Endothelial cell of umbilical vein (primary cell): ENCODE measurements at regions not wholly inside any gene's neighbourhood (a gene's known extent, or its start where the extent isn't known, plus 50 kb on each side); places are given as distances from the start of the nearest gene placed in this dataset.

Experiments
- CTCF ChIP-seq, 2 donors: IDR thresholded peaks; 1 replicate in 1 of 2; 2 replicates in 1 of 2; pipeline ENCODE4 v1.5.1; 2011; ENCODE audit warnings: low read length in 2 of 2, mild to moderate bottlenecking in 2 of 2, moderate library complexity in 2 of 2, control low read depth in 1 of 2, inconsistent platforms in 1 of 2, low read depth in 1 of 2; ENCODE audit not compliant: insufficient read depth in 1 of 2; ENCODE audit errors: extremely low read depth in 1 of 2
- GATA2 ChIP-seq: IDR thresholded peaks from 2 replicates; pipeline ENCODE4 v1.7.0; 2011; ENCODE audit warnings: low read depth, mild to moderate bottlenecking, moderate library complexity, mixed read lengths, low read length; ENCODE audit not compliant: insufficient read length, insufficient read depth
- POLR2A ChIP-seq: IDR thresholded peaks from 2 replicates; pipeline ENCODE4 v1.6.1; 2012; ENCODE audit warnings: low read depth, mild to moderate bottlenecking, control low read depth, low read length

- TF ChIP-seq GATA2 (no peak), POLR2A (no peak), CTCF (IDR thresholded peaks at IDR 0.05; ENCODE audit: extremely low read depth in 1 of 2, insufficient read depth in 1 of 2, low read depth in 1 of 2, low read length in 2 of 2) (no peak)
These were observed 301.8 kb upstream of the HNRNPA3 start for GRCh38 chr2:176910828-176911227.
